Hepatocyte (in vitro differentiated cells): ENCODE measurements at regions not wholly inside any gene's neighbourhood (a gene's known extent, or its start where the extent isn't known, plus 50 kb on each side); places are given as distances from the start of the nearest gene placed in this dataset.

Experiments
- EZH2phosphoT487 ChIP-seq: fragments of 200-600 bp; sonication (generic); IDR thresholded peaks from one replicate; pipeline ENCODE4 v1.6.1; 2018; ENCODE audit warnings: antibody characterized with exemption, mild to moderate bottlenecking, low read depth, moderate library complexity; ENCODE audit not compliant: unreplicated experiment, severe bottlenecking
- TF ChIP-seq, protein P1 (sequence below): fragments of 200-600 bp; sonication (generic); IDR thresholded peaks from 2 replicates; pipeline ENCODE4 v1.5.1; 2016; ENCODE audit warnings: antibody characterized with exemption, mild to moderate bottlenecking; ENCODE audit not compliant: poor library complexity

DNA sequence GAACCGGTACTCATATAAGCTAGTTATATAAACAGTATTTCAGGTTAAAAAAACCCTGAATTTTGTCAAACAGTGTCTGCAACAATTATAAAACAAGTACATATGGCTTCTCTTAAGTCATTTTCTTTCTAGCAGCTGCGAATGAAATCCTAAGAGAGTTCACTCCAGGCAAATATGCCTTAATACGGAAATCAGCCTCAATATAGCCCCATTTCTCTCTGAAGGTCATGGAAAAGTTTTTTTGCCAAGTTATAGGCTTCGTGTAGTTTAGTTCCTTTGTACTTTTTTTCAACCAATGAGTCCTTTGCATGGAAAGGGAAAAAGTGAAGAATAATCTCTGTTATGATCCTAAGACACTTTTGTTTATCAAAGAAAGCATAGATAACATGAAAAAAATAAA is 848.0 kb upstream of the ACO1 start:
- TF ChIP-seq, protein P1, sequence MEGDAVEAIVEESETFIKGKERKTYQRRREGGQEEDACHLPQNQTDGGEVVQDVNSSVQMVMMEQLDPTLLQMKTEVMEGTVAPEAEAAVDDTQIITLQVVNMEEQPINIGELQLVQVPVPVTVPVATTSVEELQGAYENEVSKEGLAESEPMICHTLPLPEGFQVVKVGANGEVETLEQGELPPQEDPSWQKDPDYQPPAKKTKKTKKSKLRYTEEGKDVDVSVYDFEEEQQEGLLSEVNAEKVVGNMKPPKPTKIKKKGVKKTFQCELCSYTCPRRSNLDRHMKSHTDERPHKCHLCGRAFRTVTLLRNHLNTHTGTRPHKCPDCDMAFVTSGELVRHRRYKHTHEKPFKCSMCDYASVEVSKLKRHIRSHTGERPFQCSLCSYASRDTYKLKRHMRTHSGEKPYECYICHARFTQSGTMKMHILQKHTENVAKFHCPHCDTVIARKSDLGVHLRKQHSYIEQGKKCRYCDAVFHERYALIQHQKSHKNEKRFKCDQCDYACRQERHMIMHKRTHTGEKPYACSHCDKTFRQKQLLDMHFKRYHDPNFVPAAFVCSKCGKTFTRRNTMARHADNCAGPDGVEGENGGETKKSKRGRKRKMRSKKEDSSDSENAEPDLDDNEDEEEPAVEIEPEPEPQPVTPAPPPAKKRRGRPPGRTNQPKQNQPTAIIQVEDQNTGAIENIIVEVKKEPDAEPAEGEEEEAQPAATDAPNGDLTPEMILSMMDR, result no peak
- TF ChIP-seq EZH2phosphoT487, result no peak
